ENCODE measurements at regions not wholly inside any gene's neighbourhood (a gene's known extent, or its start where the extent isn't known, plus 50 kb on each side); places are given as distances from the start of the nearest gene placed in this dataset.
"Not testable (repeated sequence)": the region's sequence is repeated elsewhere in the genome, so short reads cannot be mapped to it uniquely, and the experiment has no call there.

DNA sequence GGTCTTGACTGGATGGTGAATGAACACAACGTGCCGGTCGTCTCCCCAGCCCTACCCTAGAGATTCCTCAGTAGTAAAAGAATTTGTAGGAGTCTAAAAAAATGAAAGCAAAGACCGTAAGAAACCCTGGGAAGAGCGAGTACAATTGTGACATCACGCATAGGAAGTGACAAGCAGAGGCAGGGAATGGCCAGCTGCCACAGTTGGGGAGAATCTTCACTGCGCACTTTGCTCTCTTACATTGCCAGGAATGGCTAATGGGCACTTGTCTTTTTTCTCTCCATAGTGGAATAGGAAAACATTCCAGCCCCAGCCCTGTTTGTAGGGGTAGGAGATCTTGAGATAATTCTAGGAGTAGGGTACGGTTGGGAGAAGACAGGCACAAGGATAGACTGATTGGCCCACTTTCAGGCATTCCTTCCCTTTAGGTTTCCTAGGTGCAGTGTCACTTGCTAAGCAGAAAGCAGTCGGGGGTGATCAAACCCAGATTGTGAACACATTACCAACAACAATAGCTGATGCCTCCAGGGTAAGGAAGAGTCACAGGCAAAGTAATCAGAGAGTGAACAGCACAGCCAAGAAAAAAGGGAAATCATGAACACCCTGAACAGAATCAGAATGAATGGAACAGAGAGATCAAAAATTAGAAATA lies 302.7 kb downstream of the MAN2A1 start:
- DNase-seq, result no peak

DNA sequence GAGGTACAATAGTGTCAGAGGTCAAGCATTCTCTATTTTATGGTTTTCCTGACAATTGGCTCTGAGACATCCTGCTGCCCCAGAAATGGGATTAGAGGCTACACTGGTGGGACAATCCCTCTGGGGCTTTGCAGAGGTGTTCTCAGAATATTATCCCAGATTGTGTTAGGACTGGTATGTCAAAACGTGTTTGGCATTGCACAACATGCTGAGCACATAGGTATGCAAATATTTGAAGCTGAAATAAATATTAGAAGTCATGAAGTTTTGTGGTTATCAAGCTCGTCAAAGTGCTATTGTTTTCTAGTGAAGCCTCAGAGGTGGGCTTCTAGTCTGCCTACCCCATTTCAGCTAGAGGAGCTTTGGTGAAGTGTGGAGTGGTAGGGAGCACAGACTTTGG lies 304.4 kb downstream of the MAN2A1 start:
- no peak for DNase-seq

DNA sequence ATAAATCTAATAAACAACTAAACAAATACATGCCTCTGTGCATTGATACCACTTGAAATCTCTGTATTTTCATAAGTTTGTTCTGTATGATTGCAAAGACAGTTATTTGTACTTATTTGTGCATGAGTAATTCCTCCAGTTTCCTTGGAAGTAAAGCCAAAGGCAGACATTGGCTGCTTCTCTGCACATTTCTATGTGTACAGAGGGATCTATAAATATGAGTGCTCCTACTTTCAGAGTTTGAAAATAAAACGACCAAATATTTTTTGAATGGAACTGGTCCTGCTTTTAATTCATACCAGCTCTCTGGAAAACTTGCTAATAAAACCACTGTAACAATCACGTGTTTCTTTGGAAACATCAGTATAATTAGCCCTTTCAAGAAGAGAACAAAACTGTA lies 306.5 kb downstream of the MAN2A1 start:
- DNase-seq, result no peak

DNA sequence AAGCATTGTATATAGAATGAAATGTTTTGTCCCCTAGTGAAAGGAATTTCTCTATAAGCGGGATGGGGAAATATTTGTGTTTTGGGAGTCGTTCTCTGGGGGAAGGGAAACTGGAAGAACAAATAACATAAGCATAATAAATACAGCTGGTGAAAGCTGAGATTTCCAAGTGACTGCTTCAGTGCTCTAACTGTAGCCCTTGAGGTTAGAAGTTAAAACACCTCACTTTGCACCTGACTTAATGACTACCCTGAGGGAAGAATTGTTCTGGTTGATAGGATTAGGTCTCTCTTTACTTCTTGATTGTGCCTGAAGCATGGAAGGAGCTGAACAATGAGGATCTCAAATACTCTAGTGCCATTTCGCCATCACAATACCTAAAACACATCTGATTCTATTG lies 307.4 kb downstream of the MAN2A1 start:
- DNase-seq, result no peak

DNA sequence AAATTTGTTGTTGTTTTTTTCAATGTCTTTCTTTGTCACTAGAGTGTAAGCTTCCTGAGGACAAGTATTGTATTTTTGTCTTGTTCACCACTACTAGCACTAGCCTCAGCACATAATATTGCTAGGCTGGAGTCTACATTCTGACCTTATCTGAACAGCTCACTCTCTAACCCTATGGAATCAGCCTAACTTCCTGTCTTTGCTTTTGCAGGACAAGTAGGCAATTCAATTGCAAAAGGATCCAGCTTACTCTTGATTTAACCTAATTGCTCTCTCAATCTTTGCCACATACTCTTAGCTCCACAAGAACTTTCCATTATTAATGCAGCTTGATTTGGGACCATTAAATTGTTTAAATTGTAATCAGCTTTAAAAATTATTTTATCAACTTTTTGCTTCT lies 308.5 kb downstream of the MAN2A1 start:
- DNase-seq, result no peak

DNA sequence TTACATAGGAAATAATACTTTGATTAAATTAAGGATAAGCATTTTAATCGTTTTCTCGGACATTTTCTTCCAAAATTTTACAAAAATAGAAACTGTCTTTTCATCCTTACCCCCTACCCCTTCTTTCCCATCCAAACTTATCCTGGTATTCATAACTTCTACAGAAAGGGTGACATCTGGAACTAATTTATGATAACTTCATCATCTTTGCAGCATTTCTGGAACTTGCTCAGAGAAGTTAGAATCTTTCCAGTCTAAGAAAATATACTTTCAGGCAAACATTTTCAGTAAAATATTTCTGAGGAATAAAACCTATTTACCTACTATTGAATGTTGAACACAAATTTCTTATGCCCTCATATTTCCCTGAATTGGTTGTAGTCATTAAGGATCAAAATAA lies 309.0 kb downstream of the MAN2A1 start:
- DNase-seq, result no peak

DNA sequence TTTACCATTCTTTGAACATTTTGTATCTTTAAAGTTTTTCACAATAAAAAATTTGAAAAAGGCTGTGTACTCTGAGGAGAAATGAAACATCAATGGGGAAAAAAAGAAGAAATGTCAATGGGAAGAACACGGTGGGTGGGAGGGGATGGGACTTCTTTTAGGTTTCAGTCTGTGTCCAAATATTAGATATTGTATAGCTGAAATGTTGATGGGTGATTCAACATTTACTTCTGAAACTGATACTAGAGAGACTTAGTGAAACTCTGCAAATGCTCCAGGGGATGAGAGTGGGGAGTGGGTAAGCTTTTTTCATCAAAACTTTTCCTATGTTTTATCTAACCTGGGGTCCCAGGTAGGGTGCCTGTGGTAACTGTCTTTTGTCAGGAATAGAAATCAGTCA lies 311.9 kb downstream of the MAN2A1 start:
- DNase-seq, result no peak

DNA sequence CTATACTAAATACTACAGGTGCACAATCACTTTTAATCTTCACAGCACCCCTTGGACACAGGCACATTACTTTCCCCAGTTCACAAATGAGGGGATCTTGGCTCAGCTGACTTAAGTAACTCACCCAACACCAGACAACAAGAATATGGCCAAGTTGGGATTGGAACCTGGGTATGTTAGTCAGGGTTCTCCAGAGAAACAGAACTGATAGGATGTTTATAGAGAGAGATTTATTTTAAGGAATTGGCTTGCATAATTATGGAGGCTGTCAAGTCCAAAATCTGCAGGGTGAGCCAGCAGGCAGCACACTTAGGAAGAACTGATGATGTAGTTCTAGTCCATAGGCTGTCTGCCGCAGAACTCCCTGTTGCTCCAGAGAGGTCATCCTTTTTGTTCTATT lies 312.9 kb downstream of the MAN2A1 start:
- no peak for DNase-seq

DNA sequence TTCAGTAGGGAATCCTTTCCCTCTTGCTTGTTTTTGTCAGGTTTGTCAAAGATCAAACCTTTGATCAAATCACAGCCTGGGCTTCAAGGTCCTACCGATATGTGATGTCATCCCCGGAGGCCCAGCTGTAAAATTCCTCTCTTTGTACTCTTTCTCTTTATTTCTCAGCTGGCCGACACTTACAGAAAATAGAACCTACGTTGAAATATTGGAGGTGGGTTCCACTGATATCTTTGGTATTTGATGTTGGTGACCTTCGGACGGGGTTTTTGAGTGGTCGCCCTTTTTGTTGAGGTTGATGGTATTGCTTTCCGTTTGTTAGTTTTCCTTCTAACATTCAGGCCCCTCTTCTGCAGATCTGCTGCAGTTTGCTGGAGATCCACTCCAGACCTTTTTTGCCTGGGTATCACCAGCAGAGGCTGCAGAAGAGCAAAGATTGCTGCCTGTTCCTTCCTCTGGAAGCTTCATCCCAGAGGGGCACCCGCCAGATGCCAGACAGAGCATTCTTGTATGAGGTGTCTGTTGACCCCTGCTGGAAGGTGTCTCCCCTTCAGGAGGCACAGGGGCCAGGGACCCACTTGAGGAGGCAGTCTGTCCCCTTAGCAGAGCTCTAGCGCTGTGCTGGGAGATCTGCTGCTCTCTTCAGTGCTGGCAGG lies 316.3 kb downstream of the MAN2A1 start:
- not testable (repeated sequence) for DNase-seq

DNA sequence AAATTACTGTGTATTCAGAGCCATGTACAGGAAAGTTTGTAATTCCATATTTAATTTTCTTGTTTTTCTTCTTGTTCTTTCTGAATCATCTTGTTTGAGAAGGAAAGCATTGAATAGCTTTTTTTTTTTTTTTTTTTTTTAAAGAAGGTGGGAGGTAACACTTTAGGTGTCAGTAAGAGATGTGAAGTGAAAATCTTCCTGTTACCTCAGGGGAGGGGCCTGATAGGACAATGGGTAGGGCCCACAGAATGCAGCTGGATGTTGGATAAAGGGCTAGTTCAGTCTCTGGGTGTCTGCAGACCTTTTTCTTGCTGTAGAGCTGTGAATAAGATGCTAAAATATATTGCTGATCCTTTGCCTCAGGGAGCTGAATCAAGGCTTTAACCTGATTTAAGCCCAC lies 317.4 kb downstream of the MAN2A1 start:
- no peak for DNase-seq

DNA sequence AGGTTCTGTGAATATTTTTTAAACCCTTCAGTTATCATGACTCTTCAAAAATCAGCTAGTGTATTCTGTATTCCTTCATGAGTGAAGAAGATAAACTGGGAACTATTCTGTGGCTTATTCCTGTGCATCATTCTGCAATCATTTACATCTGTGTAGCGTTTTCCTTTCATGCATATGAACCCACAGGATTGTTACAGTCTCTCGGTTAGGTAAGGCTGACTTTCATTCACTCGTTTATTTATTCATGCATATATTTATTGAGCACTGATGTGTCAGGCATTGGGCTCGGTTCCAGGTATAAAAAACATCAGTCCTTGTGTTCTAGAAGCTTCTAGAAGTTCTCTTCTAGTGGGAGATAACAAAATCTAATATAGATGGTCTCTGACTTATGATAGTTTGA lies 318.4 kb downstream of the MAN2A1 start:
- no peak for DNase-seq

DNA sequence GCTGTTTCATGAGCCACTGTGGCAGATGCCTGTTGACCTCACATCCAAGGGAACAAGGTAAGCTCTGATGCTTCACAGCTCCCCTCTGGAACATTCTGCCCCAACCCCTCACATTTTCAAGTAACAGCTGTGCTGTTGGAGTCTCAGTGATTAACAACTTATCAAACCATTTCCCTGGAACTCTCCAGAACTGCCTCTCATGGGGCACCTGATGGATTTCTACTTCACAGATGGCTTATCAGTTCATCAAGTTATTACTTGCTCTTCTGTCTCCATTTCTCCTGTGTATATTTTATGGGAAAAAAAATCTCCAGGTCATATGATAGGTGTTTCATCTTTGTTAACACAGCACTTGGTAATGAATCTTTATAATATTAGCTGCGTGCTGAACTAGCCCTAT lies 322.4 kb downstream of the MAN2A1 start:
- no peak for DNase-seq

DNA sequence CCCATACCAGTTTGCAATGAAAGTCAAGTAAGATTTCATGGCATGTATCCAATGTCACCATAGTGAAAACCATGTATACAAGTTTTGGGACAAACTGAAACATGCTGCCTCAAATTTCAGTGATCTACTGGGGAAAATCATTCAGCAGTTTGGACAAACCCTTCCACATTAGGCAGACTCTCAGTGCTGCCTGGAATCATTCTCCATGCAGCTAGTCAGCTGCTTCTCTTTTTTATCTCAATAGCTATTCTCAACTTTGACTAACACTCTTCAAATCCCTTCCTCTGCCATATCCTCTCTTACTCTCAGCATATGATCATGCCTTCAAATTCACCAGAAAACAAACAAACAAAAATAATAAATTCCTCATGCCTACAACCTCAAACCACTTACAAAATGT lies 323.3 kb downstream of the MAN2A1 start:
- DNase-seq, result no peak

DNA sequence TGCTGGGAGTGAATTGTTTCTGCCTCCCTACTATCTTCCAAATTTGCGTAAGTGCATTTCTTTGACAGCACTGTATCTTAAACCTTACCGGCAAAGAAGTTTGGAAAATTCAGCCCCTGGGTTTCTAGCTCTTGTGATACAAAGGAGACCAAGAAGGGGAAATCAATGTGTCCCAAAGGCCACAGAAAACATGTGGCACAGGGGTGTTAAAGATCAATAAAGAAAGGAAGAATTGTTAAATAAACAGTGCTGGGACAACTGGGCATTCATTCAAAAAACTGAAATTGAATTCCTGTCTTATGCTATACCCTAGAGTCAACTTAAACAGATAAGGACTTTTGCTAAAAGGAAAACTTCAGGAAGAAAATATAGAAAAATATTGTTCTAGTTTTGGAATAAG lies 328.1 kb downstream of the MAN2A1 start:
- no peak for DNase-seq

DNA sequence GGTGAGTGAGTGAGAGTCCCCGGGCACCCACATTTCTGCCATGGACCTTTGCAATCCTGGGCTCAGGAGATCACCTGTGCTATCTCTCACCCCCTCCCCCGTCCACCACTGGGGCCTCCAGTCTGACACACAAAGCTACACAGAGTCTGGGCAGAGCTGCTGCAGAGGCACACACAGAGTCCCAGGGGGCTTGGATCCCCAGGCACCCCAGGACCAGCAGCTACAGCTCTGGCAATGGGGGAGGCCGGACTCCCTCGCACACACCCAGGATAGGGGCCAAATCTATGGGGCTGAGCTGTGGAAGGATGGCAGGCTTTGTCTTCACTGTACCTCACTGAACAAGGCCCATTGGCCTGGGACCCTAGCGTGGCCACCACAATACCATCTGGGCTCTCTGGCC lies 328.8 kb downstream of the MAN2A1 start:
- DNase-seq, result no peak

DNA sequence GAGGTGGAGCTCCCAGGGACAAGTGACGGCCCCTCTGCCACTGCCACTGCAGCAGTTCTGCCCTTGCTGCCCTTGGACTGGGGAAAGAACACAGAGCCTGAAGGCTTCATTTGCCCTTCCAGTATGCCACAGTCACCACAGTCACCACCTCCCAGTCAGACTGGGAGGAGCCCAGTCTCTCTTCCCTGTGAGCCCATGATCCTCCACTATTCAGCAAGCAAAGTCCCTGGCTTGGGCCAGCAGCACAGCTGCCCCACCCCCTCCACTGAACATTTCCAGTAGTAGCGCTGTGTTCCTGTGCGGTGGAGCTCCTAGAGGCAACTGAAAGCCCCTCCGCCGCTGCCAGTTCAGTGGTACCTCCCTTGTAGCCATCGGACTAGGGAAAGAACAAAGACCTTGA lies 329.4 kb downstream of the MAN2A1 start:
- DNase-seq, result no peak

DNA sequence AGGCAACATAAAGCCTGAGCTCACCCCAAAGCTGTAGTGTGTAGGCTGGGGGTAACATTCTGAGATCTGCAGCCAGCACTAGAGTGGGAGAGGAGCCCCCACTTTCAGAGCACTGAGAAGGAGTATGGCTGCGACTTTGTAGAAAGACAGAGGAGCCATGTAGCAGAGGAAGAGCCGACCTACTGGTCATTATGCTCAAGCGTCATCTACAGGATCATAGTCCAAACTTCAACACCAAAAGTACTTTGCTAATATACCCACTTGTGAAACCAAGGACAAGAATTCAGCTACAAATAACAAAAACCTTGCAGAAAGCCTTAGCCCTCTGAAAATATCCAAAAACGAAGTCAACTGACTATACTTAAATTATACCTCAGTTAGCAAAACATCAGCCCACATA lies 330.1 kb downstream of the MAN2A1 start:
- no peak for DNase-seq

DNA sequence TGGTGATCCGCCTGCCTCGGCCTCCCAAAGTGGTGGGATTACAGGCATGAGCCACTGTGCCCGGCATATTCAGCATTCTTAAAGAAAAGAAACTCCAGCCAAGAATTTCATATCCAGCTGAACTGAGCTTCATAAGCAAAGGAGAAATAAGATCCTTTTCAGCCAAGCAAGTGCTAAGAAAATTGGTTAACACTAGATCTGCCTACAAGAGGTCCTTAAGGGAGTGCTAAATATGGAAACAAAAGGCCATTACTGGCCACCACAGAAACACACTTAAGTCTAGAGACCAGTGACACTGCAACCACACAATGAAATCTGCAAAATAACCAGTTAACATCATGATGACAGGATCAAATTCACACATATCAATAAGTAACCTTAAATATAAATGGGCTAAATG lies 331.5 kb downstream of the MAN2A1 start:
- DNase-seq, result no peak

DNA sequence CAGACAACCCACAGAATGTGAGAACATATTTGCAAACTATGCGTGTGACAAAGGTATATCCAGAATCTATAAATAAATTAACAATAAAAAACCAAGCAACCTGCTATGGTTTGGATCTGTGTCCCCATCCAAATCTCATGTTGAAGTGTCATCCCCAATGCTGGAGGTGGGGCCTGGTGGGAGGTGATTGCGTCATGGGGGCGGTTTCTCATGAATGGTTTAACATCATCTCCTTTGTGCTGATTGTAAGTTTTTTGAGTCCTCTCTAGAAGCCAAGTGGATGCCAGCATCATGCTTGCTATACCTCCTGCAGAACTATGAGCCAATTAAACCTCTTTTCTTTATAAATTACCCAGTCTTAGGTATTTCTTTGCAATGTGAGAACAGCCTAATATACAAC lies 335.4 kb downstream of the MAN2A1 start:
- DNase-seq, result no peak

DNA sequence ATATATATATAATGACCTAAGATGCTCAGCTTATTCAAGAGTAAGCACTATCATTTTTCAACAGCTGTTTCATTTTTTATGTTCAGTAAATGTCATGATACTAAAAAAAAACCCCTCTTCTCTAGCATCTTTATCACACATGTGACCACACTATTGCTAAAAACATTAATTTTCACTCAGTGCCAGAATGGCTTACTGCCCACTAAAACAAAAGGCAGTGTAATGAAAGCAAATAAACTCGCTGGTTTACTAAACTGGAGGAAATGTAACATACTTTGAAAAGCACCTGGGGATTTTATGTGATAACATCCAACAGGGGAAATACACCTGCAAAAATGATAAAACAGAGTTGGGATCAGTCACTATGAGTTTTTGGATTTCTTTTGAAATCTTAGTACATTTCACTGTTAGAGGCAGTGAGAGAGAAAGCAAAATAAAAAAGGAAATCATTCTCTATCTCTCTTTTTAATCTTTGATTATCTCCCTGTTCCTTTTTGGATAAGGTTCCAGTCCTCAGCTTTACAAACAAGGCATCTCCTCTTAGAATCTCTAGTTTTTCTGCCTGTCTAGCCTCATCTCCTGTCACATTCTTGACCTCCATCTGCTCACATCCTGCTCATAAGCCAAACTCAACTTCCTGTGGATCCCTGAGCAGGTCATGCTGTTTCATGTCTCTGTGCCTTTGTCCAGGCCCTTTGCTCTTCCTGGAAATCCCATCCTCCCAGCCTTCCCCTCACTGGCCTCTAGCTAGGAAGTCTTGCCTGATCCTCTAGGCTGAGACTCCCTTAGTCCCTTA lies 338.0 kb downstream of the MAN2A1 start:
- DNase-seq, result no peak

DNA sequence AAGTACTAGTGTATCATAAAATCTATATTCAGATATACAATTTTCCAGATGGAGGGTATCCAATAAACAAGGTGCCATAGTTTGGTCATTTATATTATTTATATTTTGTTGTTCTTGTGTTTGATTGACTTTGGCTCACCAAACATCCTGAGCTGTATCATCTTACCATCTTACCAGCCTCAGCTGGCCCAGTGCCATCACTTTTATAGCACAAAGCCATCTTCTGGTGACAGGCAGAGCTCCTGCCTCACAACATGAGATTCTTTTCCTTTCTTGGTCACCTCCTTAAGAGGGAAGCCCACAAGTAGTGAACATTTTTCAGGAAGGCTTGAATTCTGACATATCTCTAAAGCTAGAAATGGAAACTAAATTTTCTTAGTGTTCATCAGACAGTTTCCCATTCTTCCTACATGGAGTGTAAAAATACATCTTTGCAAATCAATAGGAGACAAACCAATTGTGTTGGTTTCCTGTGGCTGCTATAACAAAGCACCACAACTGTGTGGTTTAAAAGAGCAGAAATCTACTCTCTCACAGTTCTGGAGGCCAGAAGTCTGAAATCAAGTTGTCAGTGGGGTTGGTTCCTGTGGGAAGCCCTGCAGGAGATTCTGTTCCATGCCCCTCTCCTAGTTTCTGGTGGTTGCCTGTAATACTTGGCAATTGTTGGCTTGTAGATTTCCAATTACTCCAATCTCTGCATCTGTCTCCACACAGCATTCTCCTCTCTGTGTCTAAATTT lies 341.8 kb downstream of the MAN2A1 start:
- peak; percentile 4 for DNase-seq

DNA sequence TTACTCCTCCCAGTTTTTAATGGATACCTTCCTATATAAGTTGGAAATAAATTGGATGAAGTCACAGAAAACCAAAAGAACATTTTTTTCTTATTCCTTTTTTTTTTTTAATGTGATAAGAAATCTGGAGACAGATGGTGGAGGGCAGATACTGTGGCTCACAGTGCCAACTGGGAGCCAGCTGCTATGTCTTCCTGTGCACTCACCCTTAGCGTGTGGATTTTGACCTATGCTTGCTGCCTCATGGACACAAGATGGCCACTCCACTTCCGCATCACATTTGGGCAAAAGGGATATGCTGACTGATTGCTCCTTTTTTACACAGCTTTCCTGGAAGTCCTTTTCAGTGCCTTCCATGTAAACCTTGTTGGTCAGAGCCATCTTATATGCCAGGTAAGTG lies 342.6 kb downstream of the MAN2A1 start:
- DNase-seq, result no peak

DNA sequence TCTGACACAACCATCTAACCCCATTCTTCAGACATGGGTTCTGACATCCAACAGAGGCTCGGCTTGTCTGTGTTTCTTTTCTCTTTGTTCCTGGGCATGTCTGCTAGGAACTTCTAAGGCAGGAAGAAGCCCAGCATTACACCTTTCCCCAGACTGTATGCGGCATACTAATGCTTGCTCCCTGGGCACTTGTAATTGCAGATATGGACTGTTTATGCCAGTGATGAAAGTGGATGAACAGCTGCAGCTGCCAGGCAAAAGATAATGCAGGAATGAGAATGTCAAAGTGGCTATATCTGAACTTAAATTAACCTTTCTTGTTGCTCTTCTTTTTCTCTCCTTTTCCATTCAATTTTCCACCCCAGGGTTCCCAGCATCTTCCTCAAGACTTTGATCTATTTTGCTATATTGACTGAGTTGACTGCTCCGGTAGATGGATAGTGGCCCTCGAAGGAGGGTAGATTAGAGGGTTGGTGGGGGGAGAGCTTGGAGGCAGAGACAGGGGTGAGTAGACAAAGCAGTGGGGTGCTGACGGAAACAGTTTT lies 344.4 kb downstream of the MAN2A1 start:
- no peak for DNase-seq
